ENCODE measurements at regions not wholly inside any gene's neighbourhood (a gene's known extent, or its start where the extent isn't known, plus 50 kb on each side); places are given as distances from the start of the nearest gene placed in this dataset.

DNA sequence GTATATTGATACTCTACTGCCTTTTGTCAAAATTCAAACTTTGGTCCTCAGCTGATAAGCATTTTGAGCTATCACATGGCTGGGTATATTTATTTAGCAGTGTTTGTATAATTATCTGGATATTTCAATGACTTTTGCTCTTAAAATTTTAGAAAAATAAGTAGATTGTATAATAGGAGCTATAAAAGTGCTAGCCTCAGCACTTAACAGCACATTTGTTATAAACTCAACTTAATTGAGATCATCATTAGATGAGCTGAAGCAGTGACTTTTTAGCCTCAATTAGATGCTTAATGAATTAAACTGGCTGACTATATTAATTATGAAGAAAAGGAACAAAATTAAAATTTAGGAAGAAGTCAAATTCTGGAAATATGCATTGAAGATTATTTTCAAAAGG is 429.9 kb downstream of the DYNC2H1 start:
- Histone ChIP-seq H3K4me3 (ENCODE audit: low read depth, low read length) (no peak overlapping the region), H3K36me3 (ENCODE audit: control insufficient read depth, insufficient read depth, low read length) (no peaks in the 10 kb centered on the region), H3K27me3 (ENCODE audit: control insufficient read depth, insufficient read depth, low read length) (no peaks in the 10 kb centered on the region)
- TF ChIP-seq CTCF (IDR thresholded peaks at IDR 0.05; ENCODE audit: insufficient read depth, low read length, severe bottlenecking): no peak
- DNase-seq (ENCODE audit: low read depth): no peak
- FAIRE-seq: no peak

- Histone ChIP-seq H3K27me3 (ENCODE audit: control insufficient read depth, insufficient read depth, low read length) (no peaks in the 10 kb centered on the region), H3K4me3 (ENCODE audit: low read depth, low read length) (no peak overlapping the region), H3K36me3 (ENCODE audit: control insufficient read depth, insufficient read depth, low read length) (no peaks in the 10 kb centered on the region)
- FAIRE-seq (peak; percentile 97), DNase-seq (ENCODE audit: low read depth) (peak; percentile 93)
- TF ChIP-seq CTCF (IDR thresholded peaks at IDR 0.05; ENCODE audit: insufficient read depth, low read length, severe bottlenecking): no peak
Measured at GRCh38 chr11:103541186-103541795, 432.1 kb downstream of the DYNC2H1 start.

DNA sequence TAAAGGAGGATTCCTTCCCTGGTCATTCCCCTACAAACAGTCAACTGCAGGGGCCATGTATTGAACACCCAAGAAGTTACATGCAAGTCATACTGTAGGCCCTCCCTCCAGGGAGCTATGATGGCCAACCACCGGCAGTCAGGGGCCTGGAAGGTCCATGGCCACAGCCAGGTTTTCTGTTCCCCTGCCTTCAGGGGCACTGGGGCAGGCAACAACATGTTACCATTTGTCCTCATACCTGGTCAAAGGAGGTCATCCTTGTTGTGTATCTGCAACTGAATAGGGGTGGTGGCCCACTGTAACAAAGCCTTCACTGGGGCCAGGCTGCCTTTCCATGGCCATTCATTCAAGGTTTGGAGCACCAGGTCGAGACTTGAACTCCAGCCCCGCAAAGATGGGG is 433.6 kb downstream of the DYNC2H1 start:
- no peak overlapping the region for H3K4me3 ChIP-seq (ENCODE audit: low read depth, low read length)
- H3K36me3 ChIP-seq (ENCODE audit: control insufficient read depth, insufficient read depth, low read length): no peaks in the 10 kb centered on the region
- no peaks in the 10 kb centered on the region for H3K27me3 ChIP-seq (ENCODE audit: control insufficient read depth, insufficient read depth, low read length)
- no peak for DNase-seq (ENCODE audit: low read depth)
- no peak for FAIRE-seq
- TF ChIP-seq CTCF (IDR thresholded peaks at IDR 0.05; ENCODE audit: insufficient read depth, low read length, severe bottlenecking): no peak

GRCh38 chr11:103543456-103543855 is 434.2 kb downstream of the DYNC2H1 start:
- FAIRE-seq: no peak
- H3K27me3 ChIP-seq (ENCODE audit: control insufficient read depth, insufficient read depth, low read length): no peaks in the 10 kb centered on the region
- no peak overlapping the region for H3K4me3 ChIP-seq (ENCODE audit: low read depth, low read length)
- no peak for TF ChIP-seq CTCF (IDR thresholded peaks at IDR 0.05; ENCODE audit: insufficient read depth, low read length, severe bottlenecking)
- no peak for DNase-seq (ENCODE audit: low read depth)
- no peaks in the 10 kb centered on the region for H3K36me3 ChIP-seq (ENCODE audit: control insufficient read depth, insufficient read depth, low read length)

DNA sequence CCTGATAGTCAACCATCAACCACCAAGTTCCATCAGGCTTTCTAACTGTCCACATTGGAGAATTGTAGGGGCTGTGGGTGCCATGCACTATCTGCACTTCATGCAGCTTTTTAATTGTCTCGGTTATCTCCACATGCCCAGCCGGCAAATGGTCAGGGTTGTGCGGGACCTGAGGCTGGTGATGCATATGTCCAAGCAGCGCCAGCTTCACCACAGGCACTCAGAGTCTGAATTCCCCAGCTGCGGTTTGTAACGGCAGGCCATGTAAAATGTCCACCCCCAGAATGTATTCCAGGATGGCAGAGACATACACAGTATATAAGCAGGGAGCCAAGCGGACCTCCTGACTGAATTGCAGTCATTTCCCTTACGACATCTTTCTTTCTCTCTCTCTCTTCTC is 435.6 kb downstream of the DYNC2H1 start:
- no peak for DNase-seq (ENCODE audit: low read depth)
- H3K36me3 ChIP-seq (ENCODE audit: control insufficient read depth, insufficient read depth, low read length): no peaks in the 10 kb centered on the region
- H3K4me3 ChIP-seq (ENCODE audit: low read depth, low read length): no peak overlapping the region
- no peak for FAIRE-seq
- H3K27me3 ChIP-seq (ENCODE audit: control insufficient read depth, insufficient read depth, low read length): no peaks in the 10 kb centered on the region
- TF ChIP-seq CTCF (IDR thresholded peaks at IDR 0.05; ENCODE audit: insufficient read depth, low read length, severe bottlenecking): no peak

DNA sequence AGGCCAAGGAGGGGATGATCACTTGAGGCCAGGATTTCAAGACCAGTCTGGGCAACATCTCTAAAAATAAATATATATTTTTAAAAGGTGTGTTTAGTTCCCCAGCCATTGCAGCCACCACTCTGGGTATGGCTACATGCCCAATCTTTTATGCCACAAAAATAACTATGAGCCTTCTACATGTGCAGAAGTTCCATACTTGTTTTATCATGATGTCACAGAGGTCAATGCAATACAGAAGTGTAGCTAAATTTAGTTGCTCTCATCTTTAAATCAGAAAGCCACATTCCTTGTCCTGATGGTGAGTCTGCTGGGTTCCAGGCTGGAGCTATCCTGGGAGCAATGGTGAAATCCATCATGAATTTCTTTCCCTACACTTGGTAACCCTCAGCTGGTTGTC is 436.3 kb downstream of the DYNC2H1 start:
- DNase-seq (ENCODE audit: low read depth) (no peak), FAIRE-seq (no peak)
- Histone ChIP-seq H3K27me3 (ENCODE audit: control insufficient read depth, insufficient read depth, low read length) (no peaks in the 10 kb centered on the region), H3K4me3 (ENCODE audit: low read depth, low read length) (no peak overlapping the region), H3K36me3 (ENCODE audit: control insufficient read depth, insufficient read depth, low read length) (no peaks in the 10 kb centered on the region)
- no peak for TF ChIP-seq CTCF (IDR thresholded peaks at IDR 0.05; ENCODE audit: insufficient read depth, low read length, severe bottlenecking)

Measured in bronchial epithelial cell (primary cell).